ENCODE measurements at regions not wholly inside any gene's neighbourhood (a gene's known extent, or its start where the extent isn't known, plus 50 kb on each side); places are given as distances from the start of the nearest gene placed in this dataset.

DNA sequence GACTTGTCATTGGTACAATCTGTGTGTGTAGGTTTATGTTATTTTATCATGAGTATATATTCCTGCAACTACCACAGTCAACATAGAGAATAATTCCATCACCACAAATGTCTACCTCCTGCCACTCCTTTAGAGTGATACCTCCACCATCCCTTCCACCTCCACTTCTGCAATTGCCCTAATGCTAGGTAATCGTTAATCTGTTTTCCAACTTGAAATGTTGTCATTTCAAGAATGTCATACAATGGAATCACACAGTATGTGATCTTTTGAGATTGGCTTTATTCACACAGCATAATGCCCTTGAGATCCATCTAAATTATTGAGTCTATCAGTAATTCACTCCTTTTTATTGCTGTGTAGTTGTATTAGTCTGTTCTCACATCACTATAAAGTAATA lies 414.8 kb upstream of the C16orf82 start:
- TF ChIP-seq, protein P1, sequence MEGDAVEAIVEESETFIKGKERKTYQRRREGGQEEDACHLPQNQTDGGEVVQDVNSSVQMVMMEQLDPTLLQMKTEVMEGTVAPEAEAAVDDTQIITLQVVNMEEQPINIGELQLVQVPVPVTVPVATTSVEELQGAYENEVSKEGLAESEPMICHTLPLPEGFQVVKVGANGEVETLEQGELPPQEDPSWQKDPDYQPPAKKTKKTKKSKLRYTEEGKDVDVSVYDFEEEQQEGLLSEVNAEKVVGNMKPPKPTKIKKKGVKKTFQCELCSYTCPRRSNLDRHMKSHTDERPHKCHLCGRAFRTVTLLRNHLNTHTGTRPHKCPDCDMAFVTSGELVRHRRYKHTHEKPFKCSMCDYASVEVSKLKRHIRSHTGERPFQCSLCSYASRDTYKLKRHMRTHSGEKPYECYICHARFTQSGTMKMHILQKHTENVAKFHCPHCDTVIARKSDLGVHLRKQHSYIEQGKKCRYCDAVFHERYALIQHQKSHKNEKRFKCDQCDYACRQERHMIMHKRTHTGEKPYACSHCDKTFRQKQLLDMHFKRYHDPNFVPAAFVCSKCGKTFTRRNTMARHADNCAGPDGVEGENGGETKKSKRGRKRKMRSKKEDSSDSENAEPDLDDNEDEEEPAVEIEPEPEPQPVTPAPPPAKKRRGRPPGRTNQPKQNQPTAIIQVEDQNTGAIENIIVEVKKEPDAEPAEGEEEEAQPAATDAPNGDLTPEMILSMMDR (conservative IDR thresholded peaks at IDR 0.05; ENCODE audit: low read depth, low read length), result no peak
- TF ChIP-seq EZH2 (IDR thresholded peaks at IDR 0.05; ENCODE audit: borderline replicate concordance, low read depth, low read length, poor library complexity, severe bottlenecking), result no peak
